ENCODE measurements at regions not wholly inside any gene's neighbourhood (a gene's known extent, or its start where the extent isn't known, plus 50 kb on each side); places are given as distances from the start of the nearest gene placed in this dataset.

GRCh38 chr1:170424346-170424745, 107.6 kb upstream of the GORAB start:
- TF ChIP-seq, protein P1, sequence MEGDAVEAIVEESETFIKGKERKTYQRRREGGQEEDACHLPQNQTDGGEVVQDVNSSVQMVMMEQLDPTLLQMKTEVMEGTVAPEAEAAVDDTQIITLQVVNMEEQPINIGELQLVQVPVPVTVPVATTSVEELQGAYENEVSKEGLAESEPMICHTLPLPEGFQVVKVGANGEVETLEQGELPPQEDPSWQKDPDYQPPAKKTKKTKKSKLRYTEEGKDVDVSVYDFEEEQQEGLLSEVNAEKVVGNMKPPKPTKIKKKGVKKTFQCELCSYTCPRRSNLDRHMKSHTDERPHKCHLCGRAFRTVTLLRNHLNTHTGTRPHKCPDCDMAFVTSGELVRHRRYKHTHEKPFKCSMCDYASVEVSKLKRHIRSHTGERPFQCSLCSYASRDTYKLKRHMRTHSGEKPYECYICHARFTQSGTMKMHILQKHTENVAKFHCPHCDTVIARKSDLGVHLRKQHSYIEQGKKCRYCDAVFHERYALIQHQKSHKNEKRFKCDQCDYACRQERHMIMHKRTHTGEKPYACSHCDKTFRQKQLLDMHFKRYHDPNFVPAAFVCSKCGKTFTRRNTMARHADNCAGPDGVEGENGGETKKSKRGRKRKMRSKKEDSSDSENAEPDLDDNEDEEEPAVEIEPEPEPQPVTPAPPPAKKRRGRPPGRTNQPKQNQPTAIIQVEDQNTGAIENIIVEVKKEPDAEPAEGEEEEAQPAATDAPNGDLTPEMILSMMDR (conservative IDR thresholded peaks at IDR 0.05 in 1 of 2, IDR thresholded peaks at IDR 0.05 in 1 of 2; ENCODE audit: extremely low read depth in 1 of 2, insufficient read depth in 1 of 2, low read depth in 1 of 2, low read length in 2 of 2) = no peak
- no peak for TF ChIP-seq EZH2 (IDR thresholded peaks at IDR 0.05; ENCODE audit: borderline replicate concordance, low read length)
